ENCODE measurements at regions not wholly inside any gene's neighbourhood (a gene's known extent, or its start where the extent isn't known, plus 50 kb on each side); places are given as distances from the start of the nearest gene placed in this dataset.

DNA sequence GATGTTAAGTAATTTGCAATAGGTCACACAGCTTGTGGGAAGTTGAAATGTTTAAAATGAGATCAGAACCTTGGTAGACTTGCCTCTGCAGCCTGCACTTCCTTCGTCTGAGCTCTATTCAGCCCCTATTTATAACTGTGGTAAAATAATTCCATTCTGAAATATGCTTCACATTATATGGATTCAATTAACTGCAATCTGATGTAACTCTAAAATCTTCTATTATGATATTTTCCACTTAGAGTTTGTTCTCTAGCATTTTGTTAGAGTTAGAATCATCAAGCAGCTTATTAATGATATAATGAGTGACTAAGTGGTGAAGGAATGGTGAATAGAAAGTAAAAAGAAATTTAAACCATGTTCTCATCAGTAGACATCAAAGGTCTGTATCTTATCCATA lies 139.6 kb upstream of the ARHGAP28 start:
- Mint-ChIP-seq H3K27me3 (ENCODE audit: insufficient read depth, unreplicated experiment) (no peaks in the 10 kb centered on the region), H3K27ac (ENCODE audit: low read depth, unreplicated experiment) (no peak overlapping the region), H3K4me3 (ENCODE audit: unreplicated experiment) (no peak overlapping the region), H3K36me3 (ENCODE audit: insufficient read depth, unreplicated experiment) (no peaks in the 10 kb centered on the region), H3K9me3 (ENCODE audit: unreplicated experiment) (no peaks in the 10 kb centered on the region), H3K4me1 (ENCODE audit: insufficient read depth, unreplicated experiment) (no peaks in the 10 kb centered on the region)
- POLR2A ChIA-PET, result no interaction called here
- TF ChIP-seq, protein P1, sequence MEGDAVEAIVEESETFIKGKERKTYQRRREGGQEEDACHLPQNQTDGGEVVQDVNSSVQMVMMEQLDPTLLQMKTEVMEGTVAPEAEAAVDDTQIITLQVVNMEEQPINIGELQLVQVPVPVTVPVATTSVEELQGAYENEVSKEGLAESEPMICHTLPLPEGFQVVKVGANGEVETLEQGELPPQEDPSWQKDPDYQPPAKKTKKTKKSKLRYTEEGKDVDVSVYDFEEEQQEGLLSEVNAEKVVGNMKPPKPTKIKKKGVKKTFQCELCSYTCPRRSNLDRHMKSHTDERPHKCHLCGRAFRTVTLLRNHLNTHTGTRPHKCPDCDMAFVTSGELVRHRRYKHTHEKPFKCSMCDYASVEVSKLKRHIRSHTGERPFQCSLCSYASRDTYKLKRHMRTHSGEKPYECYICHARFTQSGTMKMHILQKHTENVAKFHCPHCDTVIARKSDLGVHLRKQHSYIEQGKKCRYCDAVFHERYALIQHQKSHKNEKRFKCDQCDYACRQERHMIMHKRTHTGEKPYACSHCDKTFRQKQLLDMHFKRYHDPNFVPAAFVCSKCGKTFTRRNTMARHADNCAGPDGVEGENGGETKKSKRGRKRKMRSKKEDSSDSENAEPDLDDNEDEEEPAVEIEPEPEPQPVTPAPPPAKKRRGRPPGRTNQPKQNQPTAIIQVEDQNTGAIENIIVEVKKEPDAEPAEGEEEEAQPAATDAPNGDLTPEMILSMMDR (IDR thresholded peaks at IDR 0.05; ENCODE audit: unreplicated experiment), result no peak
- BruUV-seq (replicated peaks), result no TSS peak
- no peak for DNase-seq (ENCODE audit: unreplicated experiment)
- CTCF ChIA-PET, result interaction anchor here (0.5 to 0.6 kb wide), 2 partner anchors 29 to 220 kb away, joined by 3 read pairs; no protein-coding TSS in a partner anchor
- intact Hi-C loops (cut with micrococcal nuclease), result no loop called here

DNA sequence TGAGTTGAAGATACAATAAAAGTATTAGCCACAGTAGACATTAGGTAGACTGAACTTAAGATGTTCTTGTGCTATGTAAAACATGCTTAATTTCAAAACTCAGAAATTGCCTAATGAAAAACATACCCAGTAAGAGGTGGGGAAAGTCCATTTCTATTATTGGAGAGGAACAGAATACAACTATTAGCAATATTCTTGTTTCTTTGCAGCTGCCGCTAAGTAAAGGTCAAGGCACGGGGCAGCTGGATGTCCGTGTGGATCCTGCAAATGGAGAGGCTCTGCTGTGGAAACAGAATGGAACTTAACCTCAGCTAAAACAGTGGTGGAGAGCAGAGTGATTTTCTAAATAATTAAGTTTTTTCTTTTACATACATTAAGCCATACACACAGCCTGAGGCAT lies 139.2 kb upstream of the ARHGAP28 start:
- H3K9me3 Mint-ChIP-seq (ENCODE audit: unreplicated experiment), result no peaks in the 10 kb centered on the region
- CTCF ChIA-PET, result interaction anchor here (0.5 to 0.6 kb wide), 2 partner anchors 28 to 221 kb away, joined by 3 read pairs; no protein-coding TSS in a partner anchor
- intact Hi-C loops (cut with micrococcal nuclease), result no loop called here
- H3K4me3 Mint-ChIP-seq (ENCODE audit: unreplicated experiment), result no peak overlapping the region
- no peak overlapping the region for H3K27ac Mint-ChIP-seq (ENCODE audit: low read depth, unreplicated experiment)
- DNase-seq (ENCODE audit: unreplicated experiment), result no peak
- no peaks in the 10 kb centered on the region for H3K36me3 Mint-ChIP-seq (ENCODE audit: insufficient read depth, unreplicated experiment)
- TF ChIP-seq, protein P1 (IDR thresholded peaks at IDR 0.05; ENCODE audit: unreplicated experiment), result no peak
- H3K4me1 Mint-ChIP-seq (ENCODE audit: insufficient read depth, unreplicated experiment), result no peaks in the 10 kb centered on the region
- no peaks in the 10 kb centered on the region for H3K27me3 Mint-ChIP-seq (ENCODE audit: insufficient read depth, unreplicated experiment)
- no TSS peak for BruUV-seq (replicated peaks)
- POLR2A ChIA-PET, result no interaction called here

DNA sequence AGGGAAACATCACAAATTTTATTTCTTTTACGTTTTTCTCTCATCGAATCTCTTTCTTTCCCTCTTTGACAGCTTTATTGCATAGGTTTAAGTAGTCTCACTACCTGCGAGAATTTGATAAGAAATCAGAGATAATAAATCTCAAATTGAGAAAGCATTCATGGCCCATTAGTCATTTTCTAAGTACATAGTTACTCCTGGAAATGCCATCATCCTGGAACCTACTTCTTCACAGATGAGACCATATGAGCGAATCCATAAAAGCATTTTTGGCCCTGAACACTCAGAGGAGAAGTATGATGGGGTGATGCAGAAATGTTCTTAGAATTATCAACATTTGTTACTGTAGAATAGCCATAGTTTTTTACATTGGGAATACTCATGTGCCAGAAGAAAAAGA lies 138.0 kb upstream of the ARHGAP28 start:
- POLR2A ChIA-PET, result no interaction called here
- Mint-ChIP-seq H3K9me3 (ENCODE audit: unreplicated experiment) (no peaks in the 10 kb centered on the region), H3K27ac (ENCODE audit: low read depth, unreplicated experiment) (no peak overlapping the region), H3K27me3 (ENCODE audit: insufficient read depth, unreplicated experiment) (no peaks in the 10 kb centered on the region), H3K4me3 (ENCODE audit: unreplicated experiment) (no peak overlapping the region), H3K36me3 (ENCODE audit: insufficient read depth, unreplicated experiment) (no peaks in the 10 kb centered on the region), H3K4me1 (ENCODE audit: insufficient read depth, unreplicated experiment) (no peaks in the 10 kb centered on the region)
- intact Hi-C loops (cut with micrococcal nuclease), result no loop called here
- no peak for DNase-seq (ENCODE audit: unreplicated experiment)
- TF ChIP-seq, protein P1 (IDR thresholded peaks at IDR 0.05; ENCODE audit: unreplicated experiment), result no peak
- CTCF ChIA-PET, result no interaction called here
- no TSS peak for BruUV-seq (replicated peaks)

DNA sequence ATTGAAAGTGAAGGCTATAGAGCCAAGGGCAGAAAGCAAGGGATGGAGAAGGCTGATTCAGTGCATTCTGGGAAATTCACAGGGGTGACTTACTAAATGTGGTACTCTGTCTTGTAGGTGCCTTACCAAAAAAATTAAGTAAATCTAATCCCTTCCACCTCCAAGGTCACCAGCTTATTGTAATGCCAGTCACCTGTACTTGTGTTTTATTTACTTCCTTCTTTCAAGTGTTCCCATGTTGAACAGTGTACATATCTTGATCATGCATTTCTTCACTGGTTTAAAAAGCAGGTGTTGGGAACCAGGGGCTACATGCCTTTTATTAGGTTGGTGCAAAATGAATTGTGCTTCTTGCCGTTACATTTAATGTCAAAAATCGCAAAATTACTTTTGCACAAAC lies 137.0 kb upstream of the ARHGAP28 start:
- Mint-ChIP-seq H3K9me3 (ENCODE audit: unreplicated experiment) (no peaks in the 10 kb centered on the region), H3K36me3 (ENCODE audit: insufficient read depth, unreplicated experiment) (no peaks in the 10 kb centered on the region), H3K4me1 (ENCODE audit: insufficient read depth, unreplicated experiment) (no peaks in the 10 kb centered on the region), H3K27ac (ENCODE audit: low read depth, unreplicated experiment) (no peak overlapping the region), H3K27me3 (ENCODE audit: insufficient read depth, unreplicated experiment) (no peaks in the 10 kb centered on the region), H3K4me3 (ENCODE audit: unreplicated experiment) (no peak overlapping the region)
- TF ChIP-seq, protein P1 (IDR thresholded peaks at IDR 0.05; ENCODE audit: unreplicated experiment), result no peak
- no peak for DNase-seq (ENCODE audit: unreplicated experiment)
- BruUV-seq (replicated peaks), result no TSS peak
- CTCF ChIA-PET, result interaction anchor here (0.6 kb wide), 1 partner anchor 150 kb away, joined by 3 read pairs; no protein-coding TSS in a partner anchor
- intact Hi-C loops (cut with micrococcal nuclease), result no loop called here
- POLR2A ChIA-PET, result no interaction called here

All from MCF 10A (cell line).